ENCODE measurements at regions not wholly inside any gene's neighbourhood (a gene's known extent, or its start where the extent isn't known, plus 50 kb on each side); places are given as distances from the start of the nearest gene placed in this dataset.

GRCh38 chr10:62726638-62727037, 77.9 kb upstream of the ADO start:
- Histone ChIP-seq H3K4me2 (ENCODE audit: low read length) (no peak overlapping the region), H3F3A (ENCODE audit: insufficient read depth, low read length) (no peaks in the 10 kb centered on the region), H3K4me1 (ENCODE audit: insufficient read depth, low read length, severe bottlenecking) (no peaks in the 10 kb centered on the region), H4K20me1 (ENCODE audit: insufficient read depth, low read length) (no peaks in the 10 kb centered on the region), H3K27ac (ENCODE audit: low read depth, low read length, poor library complexity, severe bottlenecking) (no peak overlapping the region), H3K9me3 (ENCODE audit: low read length) (no peaks in the 10 kb centered on the region), H3K9ac (ENCODE audit: low read length) (no peak overlapping the region), H3K9me2 (ENCODE audit: low read depth, low read length) (no peaks in the 10 kb centered on the region), H2AFZ (ENCODE audit: low read length) (no peak overlapping the region), H3K79me2 (ENCODE audit: insufficient read depth, low read length) (no peaks in the 10 kb centered on the region), H3K36me3 (ENCODE audit: insufficient read depth, low read length) (no peaks in the 10 kb centered on the region), H3K27me3 (ENCODE audit: insufficient read depth, low read length) (no peaks in the 10 kb centered on the region), H3K4me3 (ENCODE audit: low read depth, low read length, poor library complexity, severe bottlenecking) (no peak overlapping the region)
- TF ChIP-seq CTCF (IDR thresholded peaks at IDR 0.05; ENCODE audit: low read length) (no peak), EZH2 (IDR thresholded peaks at IDR 0.05; ENCODE audit: borderline replicate concordance, low read length) (no peak)

GRCh38 chr10:62727934-62728333, 76.6 kb upstream of the ADO start:
- no peak overlapping the region for H3K27ac ChIP-seq (ENCODE audit: low read depth, low read length, poor library complexity, severe bottlenecking)
- no peak overlapping the region for H3K4me3 ChIP-seq (ENCODE audit: low read depth, low read length, poor library complexity, severe bottlenecking)
- no peaks in the 10 kb centered on the region for H3K9me3 ChIP-seq (ENCODE audit: low read length)
- no peaks in the 10 kb centered on the region for H3K79me2 ChIP-seq (ENCODE audit: insufficient read depth, low read length)
- no peaks in the 10 kb centered on the region for H3F3A ChIP-seq (ENCODE audit: insufficient read depth, low read length)
- no peak overlapping the region for H3K4me2 ChIP-seq (ENCODE audit: low read length)
- no peaks in the 10 kb centered on the region for H3K27me3 ChIP-seq (ENCODE audit: insufficient read depth, low read length)
- H3K9me2 ChIP-seq (ENCODE audit: low read depth, low read length) = no peaks in the 10 kb centered on the region
- no peaks in the 10 kb centered on the region for H4K20me1 ChIP-seq (ENCODE audit: insufficient read depth, low read length)
- H3K4me1 ChIP-seq (ENCODE audit: insufficient read depth, low read length, severe bottlenecking) = no peaks in the 10 kb centered on the region
- no peaks in the 10 kb centered on the region for H3K36me3 ChIP-seq (ENCODE audit: insufficient read depth, low read length)
- no peak overlapping the region for H3K9ac ChIP-seq (ENCODE audit: low read length)
- H2AFZ ChIP-seq (ENCODE audit: low read length) = no peak overlapping the region
- TF ChIP-seq CTCF (IDR thresholded peaks at IDR 0.05; ENCODE audit: low read length) = no peak
- no peak for TF ChIP-seq EZH2 (IDR thresholded peaks at IDR 0.05; ENCODE audit: borderline replicate concordance, low read length)

- no peaks in the 10 kb centered on the region for H3K4me1 ChIP-seq (ENCODE audit: insufficient read depth, low read length, severe bottlenecking)
- H3K9ac ChIP-seq (ENCODE audit: low read length) = no peak overlapping the region
- H4K20me1 ChIP-seq (ENCODE audit: insufficient read depth, low read length) = no peaks in the 10 kb centered on the region
- H3K4me3 ChIP-seq (ENCODE audit: low read depth, low read length, poor library complexity, severe bottlenecking) = no peak overlapping the region
- H2AFZ ChIP-seq (ENCODE audit: low read length) = no peak overlapping the region
- H3K27ac ChIP-seq (ENCODE audit: low read depth, low read length, poor library complexity, severe bottlenecking) = no peak overlapping the region
- H3F3A ChIP-seq (ENCODE audit: insufficient read depth, low read length) = no peaks in the 10 kb centered on the region
- no peak overlapping the region for H3K4me2 ChIP-seq (ENCODE audit: low read length)
- no peaks in the 10 kb centered on the region for H3K9me3 ChIP-seq (ENCODE audit: low read length)
- H3K27me3 ChIP-seq (ENCODE audit: insufficient read depth, low read length) = no peaks in the 10 kb centered on the region
- no peaks in the 10 kb centered on the region for H3K9me2 ChIP-seq (ENCODE audit: low read depth, low read length)
- no peak for TF ChIP-seq EZH2 (IDR thresholded peaks at IDR 0.05; ENCODE audit: borderline replicate concordance, low read length)
- TF ChIP-seq CTCF (IDR thresholded peaks at IDR 0.05; ENCODE audit: low read length) = no peak
- no peaks in the 10 kb centered on the region for H3K36me3 ChIP-seq (ENCODE audit: insufficient read depth, low read length)
- no peaks in the 10 kb centered on the region for H3K79me2 ChIP-seq (ENCODE audit: insufficient read depth, low read length)
These were observed 76.0 kb upstream of the ADO start for GRCh38 chr10:62728479-62728878.

All from OCI-LY1 (cell line).